Effector CD4-positive, alpha-beta T cell (primary cell): ENCODE measurements at regions not wholly inside any gene's neighbourhood (a gene's known extent, or its start where the extent isn't known, plus 50 kb on each side); places are given as distances from the start of the nearest gene placed in this dataset.

ENCODE experiments used
- DNase-seq: peaks from one replicate; pipeline ENCODE4 v3.0.0-alpha.2; 2020

DNA sequence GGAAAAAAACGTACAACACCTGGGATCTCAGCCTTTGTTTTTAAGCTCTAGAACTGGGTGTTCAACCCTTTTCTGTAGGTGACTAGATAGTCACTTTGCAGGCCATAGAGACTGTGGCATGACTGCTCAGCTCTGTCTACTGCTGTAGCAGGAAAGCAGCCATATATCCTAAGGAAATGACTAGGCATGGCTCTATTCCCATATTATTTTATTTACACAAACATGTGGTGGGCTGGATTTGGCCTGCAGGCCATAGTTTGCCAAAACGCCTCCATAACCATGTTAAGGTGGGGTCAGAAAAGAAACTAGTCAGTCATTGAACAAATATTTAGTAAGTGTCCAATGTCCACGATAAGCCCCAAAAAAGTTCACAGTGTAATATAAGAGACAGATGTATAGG, 452.5 kb downstream of the MCTP2 start:
- DNase-seq = no peak

DNA sequence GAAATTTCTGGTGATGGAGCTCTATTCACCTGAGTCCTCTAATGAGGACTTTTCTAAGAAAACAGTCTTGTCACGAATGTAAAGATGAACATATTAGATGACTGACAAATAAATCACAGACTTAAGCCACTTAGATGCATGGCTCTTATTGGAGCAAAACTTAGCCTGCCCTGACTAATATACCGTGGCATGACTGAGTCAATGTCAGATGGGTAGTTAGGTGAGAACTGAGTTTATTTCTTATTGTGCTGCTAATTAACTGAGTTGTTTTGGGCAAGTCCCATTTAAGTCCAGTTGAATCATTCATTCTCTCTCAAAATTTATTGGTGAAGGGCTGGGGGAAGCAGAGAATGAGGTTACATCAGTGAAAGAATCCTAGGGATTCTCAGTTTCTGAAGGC, 459.8 kb downstream of the MCTP2 start:
- no peak for DNase-seq

DNA sequence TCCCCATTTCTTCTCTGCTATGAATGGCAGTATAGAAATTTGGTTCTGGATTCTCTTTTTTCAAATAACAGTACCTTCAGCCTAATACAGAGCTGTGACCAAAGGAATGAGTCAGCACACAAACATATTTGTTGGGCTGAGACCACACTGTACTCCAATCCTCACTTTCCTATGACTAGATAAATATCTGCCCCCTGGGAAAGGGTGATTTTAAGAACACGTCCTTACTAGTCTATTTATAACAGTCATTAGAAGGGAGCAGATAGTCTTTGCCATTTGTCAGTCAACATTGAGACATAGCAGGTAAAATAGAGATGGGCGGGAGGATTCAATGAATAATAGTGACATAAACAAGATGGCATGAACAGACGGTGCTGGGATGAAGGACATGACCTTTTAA, 461.3 kb downstream of the MCTP2 start:
- no peak for DNase-seq

DNA sequence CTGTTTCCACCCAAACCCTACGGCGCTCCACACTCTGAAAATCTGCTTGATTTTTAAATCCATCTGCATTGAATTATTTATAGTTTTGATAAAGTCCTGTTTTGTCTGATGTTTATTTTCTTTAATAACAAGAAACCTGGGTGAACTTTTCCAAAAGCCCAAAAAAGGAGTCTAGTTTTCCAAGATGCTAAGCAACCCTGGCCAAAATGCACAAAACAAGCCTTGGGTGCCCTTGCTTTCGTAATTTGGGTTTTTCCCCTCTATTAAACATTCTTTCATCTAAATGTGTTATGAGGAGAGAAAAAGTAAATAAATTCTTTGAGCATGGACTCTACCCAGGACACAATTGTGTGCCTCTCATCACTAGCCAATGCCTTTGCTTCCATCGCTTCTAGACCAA, 468.9 kb downstream of the MCTP2 start:
- DNase-seq = no peak

DNA sequence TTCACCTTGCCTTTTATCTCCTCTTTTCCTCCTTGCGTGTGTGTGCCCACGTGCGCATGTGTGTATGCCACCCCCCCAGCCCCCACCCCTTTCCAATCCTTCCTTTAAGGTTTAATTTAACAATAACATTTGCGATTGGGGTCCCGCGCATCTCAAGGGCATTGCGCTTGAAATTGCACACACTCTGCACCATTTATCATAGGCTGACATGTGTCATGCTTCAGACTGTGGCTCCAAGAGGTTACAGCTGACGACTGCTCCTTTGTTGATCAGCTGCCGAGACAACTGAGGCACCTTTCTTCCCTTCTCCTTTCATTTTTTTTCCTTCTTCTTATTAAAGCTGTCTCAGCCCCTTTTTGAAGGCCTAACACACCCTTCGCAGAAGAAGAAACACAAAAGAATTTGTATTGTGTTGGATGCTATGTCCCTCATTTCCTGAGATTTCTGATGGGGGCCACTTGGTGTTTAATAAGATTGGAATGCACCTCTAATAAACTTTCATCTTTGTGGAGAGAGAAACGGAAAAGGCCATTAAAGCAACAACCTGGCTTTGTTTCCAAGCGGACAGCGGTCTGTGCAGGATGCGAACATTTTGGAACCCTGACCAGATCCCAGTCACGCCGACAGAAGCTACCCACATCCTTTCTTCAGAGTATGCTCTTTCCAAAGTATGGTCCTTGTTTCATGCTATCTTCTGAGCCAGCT, 470.1 kb downstream of the MCTP2 start:
- DNase-seq = no peak

DNA sequence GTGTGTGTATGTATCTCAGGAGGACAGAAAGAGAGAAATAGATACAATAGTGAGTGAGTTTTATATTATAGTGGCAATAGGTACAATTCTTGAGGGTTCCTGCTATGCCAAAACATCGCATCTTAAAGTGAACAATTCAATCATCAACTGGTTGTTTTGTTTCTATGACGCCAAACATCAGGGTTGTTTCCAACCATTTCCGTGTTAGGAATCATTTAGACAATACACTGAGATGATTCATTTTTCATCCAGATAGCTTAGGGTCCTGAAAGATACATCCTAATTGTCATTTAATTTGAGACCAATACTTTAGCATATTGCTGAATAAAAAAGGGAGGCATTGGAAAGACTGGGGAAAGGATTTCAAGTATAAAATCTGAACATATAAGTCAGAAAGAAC, 472.2 kb downstream of the MCTP2 start:
- no peak for DNase-seq

DNA sequence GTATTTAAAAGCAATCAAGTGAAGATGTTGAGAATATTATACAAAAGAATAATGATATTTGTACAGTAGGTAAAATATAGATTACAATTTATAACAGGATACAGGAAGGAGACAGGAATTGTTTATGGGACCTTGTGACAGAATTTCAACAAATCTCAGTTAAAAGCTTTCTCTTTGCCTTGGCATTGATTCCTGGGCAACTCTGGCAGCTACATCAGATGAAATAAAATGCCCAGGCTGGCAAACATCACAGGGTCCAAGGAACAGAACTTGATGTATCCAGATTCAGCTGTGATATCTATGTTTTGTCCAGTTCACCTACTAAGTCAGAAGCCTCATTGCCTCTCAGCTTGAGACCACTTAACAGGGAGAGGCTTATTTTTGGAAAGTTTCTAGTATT, 473.1 kb downstream of the MCTP2 start:
- DNase-seq = no peak

DNA sequence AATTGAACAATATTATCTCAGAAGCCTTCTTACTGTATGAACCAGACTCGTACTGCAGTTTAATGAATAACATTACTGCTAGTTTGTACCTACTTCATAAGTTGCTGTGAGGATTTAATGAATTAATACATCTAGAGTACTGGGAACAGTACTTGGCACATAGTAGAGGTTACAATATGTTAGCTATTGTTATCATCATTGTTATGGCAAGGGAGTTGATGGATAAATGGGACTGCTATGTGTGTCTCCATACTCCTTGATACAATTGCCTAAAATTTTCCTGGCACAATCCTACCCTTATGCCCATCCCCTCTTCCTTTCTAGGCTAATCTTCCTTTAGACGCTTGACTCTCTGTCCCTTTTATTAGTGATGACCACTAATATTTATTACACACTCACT, 473.6 kb downstream of the MCTP2 start:
- no peak for DNase-seq

DNA sequence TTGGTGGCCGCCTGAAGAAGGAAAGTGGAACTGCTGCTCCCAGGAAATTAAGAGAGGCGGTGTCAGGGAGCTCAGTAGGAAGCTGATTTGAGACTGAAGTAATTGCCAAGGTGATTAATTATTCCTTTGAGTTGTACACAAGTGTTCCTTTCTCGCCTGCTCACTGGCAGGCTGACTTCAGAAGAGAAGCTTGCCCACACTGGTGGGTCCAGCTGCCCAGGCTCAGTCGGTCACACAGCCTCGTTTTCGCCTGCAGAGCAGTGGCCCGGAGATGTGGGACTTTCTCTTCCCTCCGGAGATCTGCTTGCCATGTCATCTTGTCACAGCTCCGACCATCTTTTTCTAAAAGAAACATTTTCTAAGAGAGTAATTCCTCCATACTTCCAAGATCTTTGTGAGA, 478.0 kb downstream of the MCTP2 start:
- DNase-seq = no peak

DNA sequence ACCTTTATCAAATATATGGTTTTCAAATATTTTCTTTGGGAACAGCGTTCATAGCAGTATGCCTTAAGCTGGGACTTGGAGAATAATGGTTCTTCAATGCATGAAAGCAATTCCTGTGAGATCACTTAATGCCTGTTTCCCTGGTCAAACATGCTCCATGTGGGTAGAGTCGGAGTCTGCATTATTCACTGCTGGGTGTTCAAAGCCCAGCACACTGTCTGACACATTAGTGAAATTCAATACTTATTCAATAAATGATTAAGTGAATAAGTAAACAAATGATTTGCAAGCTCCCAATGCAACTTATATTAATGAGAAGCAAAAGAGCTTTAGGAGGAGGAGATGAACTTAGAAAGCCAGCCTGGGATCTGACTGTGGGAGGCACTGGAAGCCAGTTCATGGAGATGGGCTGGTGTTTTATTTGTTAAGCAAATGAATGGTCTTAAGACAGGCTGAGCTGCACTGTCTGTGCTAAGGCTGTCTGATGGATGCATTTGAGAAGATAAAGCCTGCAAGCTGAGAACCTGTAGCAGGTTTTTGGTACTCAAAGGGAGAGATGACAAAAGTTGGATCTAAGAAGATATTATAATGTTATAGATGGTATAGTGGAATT, 490.8 kb downstream of the MCTP2 start:
- DNase-seq = no peak

DNA sequence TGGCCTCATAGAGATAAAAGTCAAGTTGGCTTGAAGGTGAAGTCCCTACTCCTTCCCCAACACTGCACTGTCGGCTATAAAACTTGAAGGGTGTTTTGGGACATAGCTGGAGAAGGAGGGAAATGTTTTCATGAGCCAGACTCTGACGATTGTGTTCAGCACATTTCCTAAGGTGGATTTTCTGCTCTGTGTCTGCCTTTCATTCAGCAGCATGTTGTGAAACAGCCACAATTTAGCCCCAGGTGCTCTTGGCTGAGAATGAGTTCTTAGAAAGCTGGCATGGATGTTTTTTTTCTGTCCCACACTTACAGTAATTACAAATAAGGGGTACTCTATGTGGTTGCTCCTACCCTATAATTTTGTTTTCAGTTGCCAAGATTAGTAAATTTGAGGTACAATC, 492.4 kb downstream of the MCTP2 start:
- DNase-seq = no peak

DNA sequence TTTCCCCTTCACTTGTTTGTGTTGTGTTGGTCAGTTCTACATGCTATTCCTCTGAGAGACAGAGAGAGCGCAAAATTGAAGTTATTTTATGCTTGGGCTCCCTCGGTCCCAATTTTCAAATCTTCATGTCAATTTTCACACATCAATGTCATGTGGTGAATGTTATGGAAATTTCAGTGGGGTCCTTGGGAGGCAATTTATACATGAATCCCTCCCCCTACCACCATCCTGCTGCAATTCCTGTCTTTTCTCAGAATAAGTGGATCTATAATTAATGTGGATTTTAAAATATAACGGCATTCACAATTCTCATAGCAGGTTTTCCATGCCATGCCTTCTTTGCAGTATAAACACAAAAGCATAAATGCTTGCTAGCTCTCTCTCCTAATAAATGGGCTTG, 499.9 kb downstream of the MCTP2 start:
- DNase-seq = no peak

DNA sequence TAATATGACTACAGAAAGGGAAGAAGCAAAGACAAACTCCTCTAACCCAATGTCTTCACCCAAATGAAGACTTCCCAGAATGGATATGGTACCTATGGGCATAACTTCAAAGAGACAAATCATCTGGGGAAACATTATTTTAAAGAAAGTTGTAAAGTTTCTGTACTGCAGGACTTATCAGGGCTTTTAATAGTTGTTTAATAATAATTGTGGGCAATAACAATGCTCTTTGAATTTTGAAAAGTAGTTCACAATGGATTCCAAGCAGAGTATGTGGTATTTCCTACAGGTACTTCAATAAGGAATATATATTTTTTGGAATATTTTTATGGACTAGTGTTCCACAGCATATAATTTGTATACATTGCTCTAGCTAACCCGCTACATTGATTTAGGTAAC, 503.1 kb downstream of the MCTP2 start:
- DNase-seq = no peak

DNA sequence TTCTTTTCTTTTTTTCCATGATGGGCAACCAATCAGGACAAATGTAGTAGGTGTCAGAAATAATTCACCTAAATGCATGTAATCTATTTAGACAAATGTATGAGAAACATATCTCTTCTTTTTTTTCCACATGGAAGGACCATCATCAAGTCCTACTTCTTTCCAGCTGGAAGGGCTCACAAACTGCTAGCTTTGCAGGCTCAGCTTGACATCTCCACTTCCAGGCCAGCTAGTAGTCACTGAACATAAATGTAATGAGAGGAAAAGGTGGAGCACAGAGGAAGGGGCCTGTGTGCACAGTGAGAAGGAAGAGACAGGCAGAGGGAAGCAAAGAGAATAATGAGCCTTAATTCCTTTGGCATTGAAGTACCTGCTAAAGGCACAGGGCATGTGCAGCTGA, 504.9 kb downstream of the MCTP2 start:
- DNase-seq = no peak

DNA sequence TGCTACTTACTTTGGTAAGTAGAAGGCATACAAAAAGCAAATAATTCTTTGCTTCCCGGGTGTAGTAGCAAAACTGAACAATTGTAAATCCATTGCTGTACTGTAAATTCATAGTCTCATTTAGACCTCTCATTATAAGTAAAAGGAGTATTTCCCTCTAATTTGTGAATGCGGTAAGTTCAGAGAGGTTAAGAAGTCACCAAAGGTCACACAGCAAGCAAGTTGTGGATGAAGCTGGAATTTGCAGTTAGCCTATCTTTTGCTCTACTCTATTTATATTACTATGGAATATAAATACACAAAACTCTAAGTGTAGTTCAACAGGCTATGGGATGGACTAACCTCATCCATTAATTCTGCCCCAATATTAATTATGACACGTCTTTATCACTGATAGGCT, 508.3 kb downstream of the MCTP2 start:
- DNase-seq = no peak

DNA sequence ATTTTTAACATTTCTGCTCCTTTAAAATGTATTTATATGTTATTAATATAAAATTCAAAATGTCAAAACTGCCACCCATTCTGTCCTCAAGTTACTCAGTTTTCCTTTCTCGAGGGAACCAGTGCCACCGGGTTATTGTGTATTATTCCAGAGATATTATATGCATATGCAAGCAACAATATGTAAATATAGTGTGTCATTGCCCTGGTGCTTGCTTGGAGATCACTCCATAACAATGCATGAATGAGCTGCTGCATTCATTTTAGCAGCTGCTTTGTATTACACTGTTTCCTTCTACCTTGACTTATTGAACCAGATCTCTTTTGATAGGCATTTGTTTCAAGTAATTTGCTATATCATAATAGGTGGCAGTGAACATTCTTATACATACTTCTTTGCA, 509.1 kb downstream of the MCTP2 start:
- DNase-seq = no peak

DNA sequence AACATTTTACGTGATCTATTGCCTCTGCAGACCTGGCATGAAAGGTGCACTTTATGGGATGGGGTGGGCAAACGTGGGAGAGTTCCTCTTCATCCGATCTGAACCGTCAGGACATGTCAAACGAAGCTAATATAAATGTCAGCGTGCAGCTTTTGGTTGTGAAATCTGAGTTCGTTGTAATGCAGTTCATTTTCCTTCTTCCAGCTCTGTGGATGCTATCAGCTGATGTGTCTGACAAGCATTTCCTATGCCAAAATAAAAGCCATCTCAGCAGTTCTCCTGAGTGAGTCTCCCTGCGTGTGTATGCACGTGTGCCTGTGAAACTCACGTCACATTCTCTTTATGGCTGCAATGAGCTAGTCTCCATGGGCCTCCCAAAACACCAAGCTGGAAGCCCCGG, 512.3 kb downstream of the MCTP2 start:
- DNase-seq = no peak

DNA sequence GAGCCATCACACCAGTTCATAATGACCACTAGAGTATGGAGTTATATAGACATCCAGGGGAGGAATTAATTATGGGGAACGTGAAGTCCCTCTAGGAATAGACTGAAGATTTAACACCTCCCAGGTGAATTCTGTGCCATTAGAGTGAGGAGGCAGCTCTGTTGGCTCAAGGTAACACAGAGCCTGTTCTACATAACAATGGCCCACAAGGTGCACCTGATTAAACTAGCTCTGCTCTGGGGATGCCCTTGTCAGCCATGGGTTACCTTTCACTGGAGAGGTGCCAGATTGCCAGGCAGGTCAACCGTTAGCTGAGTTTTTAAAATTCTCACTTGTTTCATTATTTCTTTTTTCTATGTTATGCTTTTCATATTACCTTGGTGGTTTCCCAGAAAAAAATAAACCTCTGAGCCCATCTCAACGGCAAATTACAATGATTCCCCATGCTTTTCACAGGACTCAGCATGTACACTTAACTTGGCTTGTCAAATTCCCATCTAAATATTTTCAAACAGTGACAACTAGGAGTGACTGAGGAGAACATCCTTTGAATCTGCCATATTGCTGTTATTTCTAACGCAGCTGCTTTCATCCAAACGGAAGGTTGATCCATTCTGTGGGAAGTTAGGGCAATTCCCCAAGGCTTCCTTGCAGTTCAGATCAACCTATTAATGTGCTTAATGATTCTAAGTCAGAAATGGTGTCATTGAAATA, 512.9 kb downstream of the MCTP2 start:
- no peak for DNase-seq

DNA sequence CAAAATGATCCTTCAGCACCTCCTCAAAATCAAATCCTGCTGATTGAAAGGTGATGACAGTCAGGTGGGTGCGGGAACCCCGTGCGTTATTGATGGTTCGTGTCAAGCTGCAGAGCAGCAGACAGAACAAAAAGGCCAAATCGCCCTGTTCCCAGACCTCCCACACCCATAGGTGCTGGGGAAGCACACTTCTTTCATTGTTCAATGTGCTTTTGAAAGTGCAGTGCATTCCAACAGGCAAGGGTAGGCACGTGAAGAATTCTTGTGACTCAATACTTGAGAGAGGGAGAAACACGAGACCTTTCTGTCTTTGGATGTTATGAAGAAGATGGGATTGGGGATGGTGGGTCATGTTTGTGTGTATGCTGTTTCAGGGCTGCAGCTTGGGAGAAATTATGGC, 514.0 kb downstream of the MCTP2 start:
- no peak for DNase-seq

DNA sequence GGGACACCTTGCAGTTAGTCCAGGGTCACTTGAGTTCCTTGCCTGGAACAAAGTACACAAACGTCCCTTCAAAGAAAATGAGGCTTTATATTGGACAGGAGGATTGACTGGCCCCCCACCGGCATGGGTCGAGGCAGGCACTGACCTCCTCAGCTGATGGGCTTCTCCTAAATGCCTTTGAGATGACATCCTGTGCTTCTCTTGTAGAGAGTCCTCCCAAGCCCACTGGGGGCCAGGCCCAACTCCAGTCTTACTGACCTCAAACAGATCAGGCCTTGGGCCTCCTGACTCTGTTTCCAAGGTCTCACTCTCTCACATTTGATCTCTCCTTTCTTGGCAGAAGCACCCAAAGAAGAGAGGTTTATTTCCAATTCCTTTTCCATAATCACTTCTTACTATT, 516.1 kb downstream of the MCTP2 start:
- DNase-seq = no peak

DNA sequence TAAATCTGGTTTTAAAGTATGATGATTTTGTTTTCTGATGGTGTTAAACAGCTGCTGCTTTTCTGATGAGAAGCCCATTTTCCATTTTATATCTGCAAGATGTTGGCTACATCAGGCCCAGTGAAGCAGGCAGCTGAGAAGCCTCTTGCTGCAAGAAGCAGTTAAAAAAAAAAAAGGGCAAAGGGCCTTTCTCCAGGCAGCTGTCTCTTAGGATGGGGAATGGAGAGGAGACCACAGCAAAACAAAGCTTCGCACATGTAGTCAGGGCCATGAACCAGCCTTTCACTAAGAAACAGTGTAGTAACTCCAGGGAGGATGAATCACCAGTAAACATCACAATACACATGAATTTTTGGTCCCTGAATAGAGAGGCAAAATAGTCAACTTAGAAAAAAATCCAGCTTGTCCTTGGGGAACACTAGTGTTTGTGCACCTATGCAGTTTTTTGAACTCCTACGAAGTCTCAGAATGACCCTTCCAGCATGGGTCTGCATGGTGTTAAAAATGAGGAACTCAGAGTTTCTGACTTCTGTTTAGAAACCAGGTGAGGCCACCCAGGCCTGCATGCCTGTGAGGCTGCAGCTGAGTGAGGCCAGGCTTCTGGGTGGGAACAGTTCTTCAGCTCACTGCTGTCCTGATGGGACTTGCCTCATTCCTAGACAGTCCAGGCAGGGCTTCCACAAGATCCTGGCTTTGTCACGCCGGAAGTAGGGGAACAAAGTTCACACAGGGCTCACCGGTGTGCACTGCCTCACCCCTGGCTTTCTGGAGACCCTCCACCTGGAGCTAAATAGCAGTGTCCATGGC, 518.7 kb downstream of the MCTP2 start:
- no peak for DNase-seq

DNA sequence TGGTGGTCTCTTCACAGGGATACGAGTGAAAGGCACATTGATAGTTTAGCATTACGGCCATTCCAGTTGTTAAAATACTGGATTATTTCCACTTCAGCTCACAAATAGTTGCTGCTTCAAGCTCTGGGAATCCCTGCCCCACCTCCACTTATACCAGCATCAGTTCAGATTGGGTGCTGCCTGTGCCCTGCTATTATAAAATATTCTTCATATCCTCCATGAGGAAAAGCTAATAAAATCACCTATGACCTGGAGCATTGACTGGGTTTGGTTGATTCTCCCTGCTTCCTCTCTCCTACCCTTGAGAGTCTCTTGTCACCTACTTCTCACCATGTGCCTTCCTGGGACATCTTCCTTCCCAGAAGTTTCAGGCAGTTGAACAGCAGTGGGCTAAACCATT, 529.0 kb downstream of the MCTP2 start:
- no peak for DNase-seq

DNA sequence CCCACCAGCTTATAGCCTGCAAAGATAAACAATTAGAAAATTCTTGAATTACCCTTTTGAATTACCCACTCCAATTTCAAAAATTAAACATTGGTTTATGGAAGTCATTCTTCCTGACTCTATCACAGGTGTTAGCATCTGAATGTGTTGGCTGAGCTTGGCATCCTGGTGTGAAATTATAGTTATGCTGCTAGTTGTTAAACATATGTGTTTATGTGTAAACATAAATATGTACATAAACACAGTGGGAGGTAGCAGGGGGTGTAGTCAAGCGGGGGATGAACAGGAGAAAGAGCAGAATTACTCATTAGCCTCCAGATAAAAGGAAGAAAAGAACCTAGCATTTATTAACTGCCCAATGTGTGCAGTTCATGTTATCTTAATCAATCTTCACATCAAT, 530.2 kb downstream of the MCTP2 start:
- DNase-seq = no peak

DNA sequence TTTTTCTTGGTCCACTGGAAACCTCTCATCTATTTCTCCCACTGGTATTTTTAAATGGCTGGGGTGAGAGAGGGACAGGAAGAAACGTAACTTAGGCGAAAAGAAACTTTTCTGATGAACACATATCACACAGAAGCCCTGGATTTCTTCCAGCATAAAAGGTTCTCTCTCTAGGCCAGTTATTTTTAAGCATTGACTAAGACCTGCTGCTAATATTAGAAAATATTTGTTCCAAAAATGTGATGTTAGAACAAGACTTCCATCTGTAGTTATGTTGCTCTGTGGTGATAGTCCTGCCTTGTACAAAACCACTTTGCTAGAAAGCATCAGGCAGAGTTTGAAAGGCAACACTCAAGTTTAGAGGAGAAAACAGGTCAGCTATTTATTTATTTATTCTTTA, 537.7 kb downstream of the MCTP2 start:
- DNase-seq = no peak
